Fibroblast of skin of left quadriceps (primary cell): ENCODE measurements at regions not wholly inside any gene's neighbourhood (a gene's known extent, or its start where the extent isn't known, plus 50 kb on each side); places are given as distances from the start of the nearest gene placed in this dataset.

ENCODE experiments used
- DNase-seq, 2 experiments: peaks; one replicate each; pipeline ENCODE4 v3.0.0-alpha.2; 2013; ENCODE audit warnings: low read depth in 2 of 2

GRCh38 chr18:27752944-27753343 is 424.0 kb downstream of the CDH2 start:
- no peak for DNase-seq

- no peak for DNase-seq
Observed at GRCh38 chr18:27750923-27751322, 426.0 kb downstream of the CDH2 start.

- DNase-seq: peak; percentile 59 to 60
Observed at GRCh38 chr18:27750014-27750413, 426.9 kb downstream of the CDH2 start.

DNA sequence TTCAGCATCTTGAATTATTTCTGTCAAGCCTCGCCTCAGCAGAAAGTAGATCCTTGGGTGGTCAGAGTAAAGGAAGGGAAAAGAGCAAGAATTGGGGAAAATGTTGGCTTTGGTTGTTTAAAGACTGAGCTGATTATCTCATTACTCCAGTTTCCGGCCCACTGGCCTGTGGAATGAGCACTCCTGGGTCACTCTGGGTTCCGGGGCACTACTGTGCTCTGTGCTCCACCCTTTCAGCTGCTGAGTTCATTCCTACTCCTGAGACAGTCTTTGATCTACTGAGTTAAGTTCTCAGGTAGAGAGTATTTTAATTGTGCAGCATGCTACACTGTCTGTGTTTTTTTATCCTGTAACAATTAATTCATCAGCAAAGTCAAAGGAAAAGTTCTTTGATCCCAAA is 427.7 kb downstream of the CDH2 start:
- DNase-seq: no peak

- no peak for DNase-seq
Observed at GRCh38 chr18:27746241-27746640, 430.7 kb downstream of the CDH2 start.

GRCh38 chr18:27735117-27735516 is 441.8 kb downstream of the CDH2 start:
- DNase-seq: no peak

GRCh38 chr18:27731211-27731610 is 445.7 kb downstream of the CDH2 start:
- no peak for DNase-seq

DNA sequence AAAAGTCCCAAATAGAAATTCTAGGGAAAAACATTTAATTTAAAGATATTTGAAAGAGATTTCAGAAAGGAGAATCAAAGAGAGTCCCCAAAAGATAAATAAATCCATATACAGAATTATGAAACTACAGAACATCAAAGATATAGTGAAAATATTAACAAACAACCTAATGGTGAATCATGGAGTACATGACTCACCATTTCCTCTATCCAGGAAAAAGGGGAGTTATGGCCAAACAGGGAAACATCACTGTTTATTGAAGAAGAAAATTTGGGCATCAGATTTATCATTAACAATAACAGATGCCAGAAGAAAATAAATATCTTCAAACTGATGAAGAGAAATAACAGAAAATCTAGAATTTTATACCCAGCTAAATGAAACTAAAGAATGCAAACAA is 448.3 kb downstream of the CDH2 start:
- no peak for DNase-seq

- no peak for DNase-seq
Observed at GRCh38 chr18:27724362-27724761, 452.6 kb downstream of the CDH2 start.

- DNase-seq: no peak
Observed at GRCh38 chr18:27723168-27723567, 453.8 kb downstream of the CDH2 start.

DNA sequence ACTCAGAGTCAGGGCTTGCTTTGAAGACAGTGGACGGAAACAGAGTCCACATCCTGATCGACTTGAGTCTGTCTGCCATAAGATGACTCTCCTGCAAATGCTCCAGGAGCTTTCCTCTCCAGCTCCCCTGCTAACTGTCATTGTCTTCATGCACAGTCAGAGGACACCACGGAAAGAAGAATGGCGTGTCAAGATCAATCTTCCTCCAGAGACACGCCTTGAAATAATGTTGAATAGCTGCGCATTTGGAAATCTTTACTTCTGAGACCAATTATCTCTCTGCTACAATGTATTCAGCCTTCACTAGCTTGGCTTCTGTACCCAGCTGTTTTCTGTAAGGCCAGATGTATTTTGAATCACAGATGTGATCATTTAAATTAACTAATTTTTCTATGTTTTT is 457.2 kb downstream of the CDH2 start:
- DNase-seq: no peak

DNA sequence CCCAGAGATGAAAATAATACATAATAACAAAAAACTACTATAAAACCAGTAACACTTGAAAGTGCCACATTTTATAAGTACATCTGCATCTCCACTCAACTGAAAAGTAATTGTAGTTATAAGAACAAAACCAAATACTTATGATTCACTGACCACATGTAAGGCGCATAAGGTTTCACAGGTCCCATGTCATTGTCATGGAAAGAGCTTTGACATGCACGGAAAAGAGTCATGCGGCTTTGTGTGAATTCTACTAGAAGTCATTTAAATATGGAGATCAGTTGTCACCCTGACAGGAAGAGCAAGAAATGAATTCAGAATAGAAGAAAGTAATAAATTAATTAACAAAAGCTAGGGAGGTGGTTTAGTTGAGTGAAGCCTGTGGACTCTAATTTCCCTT is 459.1 kb downstream of the CDH2 start:
- DNase-seq: no peak

GRCh38 chr18:27717250-27717649 is 459.7 kb downstream of the CDH2 start:
- DNase-seq: no peak

GRCh38 chr18:27715751-27716150 is 461.2 kb downstream of the CDH2 start:
- no peak for DNase-seq

DNA sequence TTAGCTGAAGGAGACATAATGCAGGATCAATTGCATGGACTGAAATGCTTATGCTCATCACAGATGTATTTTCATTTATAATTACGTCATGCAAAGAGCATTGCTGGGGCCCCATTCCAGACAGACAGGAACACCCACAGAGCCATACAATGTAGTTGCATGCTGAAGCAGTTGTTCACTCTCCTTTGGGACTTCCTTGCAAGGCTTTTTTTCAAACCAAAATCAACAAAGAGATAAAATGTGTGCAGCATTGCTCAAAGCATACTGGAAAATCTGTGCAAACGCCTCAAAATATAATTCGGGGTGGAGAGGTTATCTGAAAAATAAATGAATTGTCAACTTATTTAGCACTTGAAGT is 463.2 kb downstream of the CDH2 start:
- peak; percentile 86 to 87 for DNase-seq

DNA sequence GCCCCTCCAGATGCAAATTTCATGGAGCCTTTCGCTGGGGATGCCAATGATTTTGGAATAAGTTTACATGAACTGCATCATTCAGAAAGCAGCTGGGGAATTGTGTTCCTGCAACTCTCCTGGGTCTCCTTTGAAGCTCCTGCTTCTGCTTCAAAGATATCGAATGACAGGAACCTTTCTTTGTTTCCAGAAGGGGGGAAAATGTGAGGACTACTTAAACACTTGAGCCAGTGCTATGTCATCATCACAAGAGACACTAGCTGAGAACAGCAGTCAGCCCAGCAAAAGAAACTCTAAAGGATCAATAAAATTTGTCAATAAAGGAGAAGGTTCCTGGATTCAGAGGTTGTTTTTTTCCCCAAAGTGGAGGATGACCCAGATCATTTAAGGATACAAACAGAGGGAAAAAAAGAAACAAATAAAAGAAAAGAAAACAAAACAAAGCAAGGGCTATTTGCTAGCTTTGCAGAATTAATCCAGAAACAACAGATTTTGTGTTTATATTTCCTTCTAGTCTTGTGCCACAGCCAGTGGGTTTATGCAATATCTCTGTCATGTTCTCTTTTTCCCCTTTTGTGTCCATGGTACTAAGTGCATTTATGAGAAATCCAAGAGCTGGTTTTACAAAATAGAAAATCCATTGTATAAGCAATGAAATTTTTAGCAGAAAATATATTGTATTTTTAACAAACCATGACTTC is 463.7 kb downstream of the CDH2 start:
- no peak for DNase-seq

GRCh38 chr18:27712066-27712465 is 464.9 kb downstream of the CDH2 start:
- DNase-seq: no peak

DNA sequence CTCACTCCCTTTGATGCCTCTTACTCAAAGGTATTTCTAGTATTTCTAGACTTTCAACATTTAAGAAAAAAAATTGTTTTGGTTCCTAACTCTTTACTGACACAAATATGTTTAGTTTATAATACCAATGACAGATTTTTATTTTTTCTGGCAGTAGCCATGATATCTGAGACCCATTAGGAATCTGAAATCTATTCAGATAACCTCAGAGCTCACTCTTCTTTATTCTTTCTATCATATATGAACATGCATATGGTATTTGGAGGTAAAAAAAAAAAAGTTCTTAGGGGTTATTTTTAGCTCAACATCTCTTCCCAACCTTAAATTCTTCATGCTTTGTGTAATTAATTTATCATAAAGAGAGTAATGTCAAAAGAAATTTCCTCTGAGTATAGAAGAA is 465.5 kb downstream of the CDH2 start:
- no peak for DNase-seq

DNA sequence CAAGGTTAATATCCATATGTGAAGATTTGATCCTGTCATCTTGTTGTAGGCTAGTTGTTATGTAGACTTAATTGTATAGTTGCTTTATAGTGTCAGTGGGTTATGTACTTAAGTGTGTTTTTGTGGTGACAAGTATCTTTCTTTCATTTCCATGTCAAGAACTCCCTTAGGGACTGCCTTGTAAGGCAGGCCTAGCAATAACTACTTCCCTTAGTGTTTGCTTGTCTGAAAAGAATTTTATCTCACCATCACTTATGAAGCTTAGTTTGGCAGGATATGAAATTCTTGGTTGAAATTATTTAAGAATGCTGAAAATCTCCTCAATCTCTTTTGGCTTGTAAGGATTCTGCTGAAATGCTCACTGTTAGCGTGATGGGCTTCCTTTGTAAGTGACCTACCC is 467.6 kb downstream of the CDH2 start:
- no peak for DNase-seq

DNA sequence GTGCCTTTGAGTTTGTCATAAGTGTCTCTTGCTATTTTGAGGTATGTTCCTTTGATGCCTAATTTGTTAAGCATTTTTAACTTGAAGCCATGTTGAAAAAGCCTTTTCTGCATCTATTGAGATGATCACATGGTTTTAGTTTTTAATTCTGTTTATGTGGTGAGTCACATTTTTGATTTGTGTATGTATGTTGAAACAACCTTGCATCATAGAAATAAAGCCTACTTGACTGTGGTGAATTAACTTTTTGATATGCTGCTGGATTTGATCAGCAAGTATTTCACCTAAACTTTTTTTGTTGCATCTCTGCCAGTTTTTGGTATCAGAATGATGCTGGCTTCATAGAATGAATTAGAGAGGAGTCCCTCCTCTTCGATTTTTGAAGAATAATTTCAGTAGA is 469.7 kb downstream of the CDH2 start:
- no peak for DNase-seq

DNA sequence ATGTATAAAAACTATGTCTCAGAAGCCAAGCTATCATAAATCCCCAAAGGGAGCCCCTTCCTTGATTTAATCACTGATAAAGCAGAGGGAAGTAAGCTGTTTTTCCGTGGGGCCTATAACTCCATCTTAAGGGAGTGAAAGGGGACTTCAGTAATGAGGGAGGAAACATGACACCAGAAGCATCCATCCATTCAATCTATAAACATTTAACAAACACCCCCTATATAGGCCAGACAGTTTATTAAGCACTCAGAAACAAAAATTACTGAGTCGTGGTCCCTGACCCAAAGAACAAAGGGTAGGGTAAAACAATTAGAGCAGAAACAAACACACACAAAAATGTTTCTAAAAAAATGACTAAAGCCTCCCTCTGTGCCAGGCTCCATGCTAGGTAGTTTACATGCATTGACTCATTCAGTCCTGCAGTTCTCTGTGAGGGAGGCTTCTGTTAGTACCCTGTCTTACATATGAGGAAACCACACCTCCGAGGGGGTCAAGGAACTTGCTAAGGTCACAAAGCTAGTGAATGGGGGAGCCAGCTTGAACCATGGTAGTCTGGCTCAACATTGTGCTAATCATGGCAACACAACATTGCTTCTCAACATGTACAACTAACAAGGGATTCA is 472.1 kb downstream of the CDH2 start:
- DNase-seq: no peak

DNA sequence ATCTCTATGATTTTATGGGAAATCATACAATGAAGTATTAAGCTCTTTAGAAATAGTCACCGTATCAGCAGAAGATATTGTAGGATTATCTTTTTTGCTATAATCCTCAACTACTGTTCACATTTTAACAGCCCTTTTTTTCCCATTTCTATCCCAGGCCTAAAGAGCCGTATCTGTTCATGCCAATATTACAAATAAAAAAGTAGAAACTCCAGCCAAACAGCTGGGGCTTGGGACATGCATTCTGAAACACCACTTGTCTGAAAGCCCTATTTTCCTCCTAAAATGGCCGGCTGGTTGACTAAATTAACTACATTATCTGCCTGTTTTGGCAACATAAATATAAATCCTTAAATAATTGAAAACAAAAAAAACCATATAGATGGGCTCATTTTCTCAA is 477.8 kb downstream of the CDH2 start:
- no peak for DNase-seq

DNA sequence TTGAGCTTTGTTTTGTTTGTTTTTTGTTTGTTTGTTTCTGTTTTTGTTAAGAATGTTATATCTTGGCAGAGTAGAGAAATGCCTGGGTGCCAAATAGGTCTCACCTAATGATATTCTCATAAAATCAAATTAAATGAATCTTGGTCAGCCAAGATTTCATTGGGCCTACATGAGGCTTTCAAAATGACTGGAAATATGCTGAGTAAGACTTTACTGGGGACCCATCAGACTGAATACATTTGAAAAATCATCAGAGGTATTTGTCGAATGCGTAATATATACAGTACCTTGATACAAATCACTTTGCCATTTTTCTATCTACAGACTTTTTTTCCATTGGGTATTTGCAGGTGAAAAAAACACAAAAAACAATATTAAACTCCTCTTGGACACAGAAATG is 480.8 kb downstream of the CDH2 start:
- DNase-seq: no peak

GRCh38 chr18:27695503-27695902 is 481.4 kb downstream of the CDH2 start:
- DNase-seq: no peak
